ENCODE measurements at regions not wholly inside any gene's neighbourhood (a gene's known extent, or its start where the extent isn't known, plus 50 kb on each side); places are given as distances from the start of the nearest gene placed in this dataset.

DNA sequence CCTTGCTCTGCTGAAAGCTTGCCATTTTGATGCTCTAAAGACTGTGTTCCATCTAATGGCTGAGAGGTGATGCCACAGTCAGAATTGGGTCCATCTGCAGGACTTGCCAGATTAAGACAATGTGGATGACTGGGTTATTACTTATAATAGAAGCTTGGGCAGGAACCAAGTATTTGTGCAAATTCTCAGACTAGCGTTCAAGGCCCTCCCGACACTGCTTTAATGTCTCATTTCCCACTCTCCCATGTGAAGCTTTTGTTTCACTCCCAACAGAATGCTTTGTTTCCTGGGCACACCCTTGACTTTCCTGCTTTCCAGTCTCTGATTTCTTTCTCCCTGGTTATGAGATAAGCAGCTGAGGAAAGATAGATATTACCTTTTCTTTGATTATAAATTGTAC, 215.8 kb downstream of the KCNS3 start:
- TF ChIP-seq, protein P1, sequence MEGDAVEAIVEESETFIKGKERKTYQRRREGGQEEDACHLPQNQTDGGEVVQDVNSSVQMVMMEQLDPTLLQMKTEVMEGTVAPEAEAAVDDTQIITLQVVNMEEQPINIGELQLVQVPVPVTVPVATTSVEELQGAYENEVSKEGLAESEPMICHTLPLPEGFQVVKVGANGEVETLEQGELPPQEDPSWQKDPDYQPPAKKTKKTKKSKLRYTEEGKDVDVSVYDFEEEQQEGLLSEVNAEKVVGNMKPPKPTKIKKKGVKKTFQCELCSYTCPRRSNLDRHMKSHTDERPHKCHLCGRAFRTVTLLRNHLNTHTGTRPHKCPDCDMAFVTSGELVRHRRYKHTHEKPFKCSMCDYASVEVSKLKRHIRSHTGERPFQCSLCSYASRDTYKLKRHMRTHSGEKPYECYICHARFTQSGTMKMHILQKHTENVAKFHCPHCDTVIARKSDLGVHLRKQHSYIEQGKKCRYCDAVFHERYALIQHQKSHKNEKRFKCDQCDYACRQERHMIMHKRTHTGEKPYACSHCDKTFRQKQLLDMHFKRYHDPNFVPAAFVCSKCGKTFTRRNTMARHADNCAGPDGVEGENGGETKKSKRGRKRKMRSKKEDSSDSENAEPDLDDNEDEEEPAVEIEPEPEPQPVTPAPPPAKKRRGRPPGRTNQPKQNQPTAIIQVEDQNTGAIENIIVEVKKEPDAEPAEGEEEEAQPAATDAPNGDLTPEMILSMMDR (IDR thresholded peaks at IDR 0.05): no peak
- no peak for TF ChIP-seq POLR2A (IDR thresholded peaks at IDR 0.05)
